ENCODE measurements at regions not wholly inside any gene's neighbourhood (a gene's known extent, or its start where the extent isn't known, plus 50 kb on each side); places are given as distances from the start of the nearest gene placed in this dataset.

- no peak for TF ChIP-seq CTCF (conservative IDR thresholded peaks at IDR 0.05 in 1 of 2, IDR thresholded peaks at IDR 0.05 in 1 of 2; ENCODE audit: low read depth in 1 of 2, low read length in 2 of 2)
- no peak for TF ChIP-seq EZH2 (IDR thresholded peaks at IDR 0.05; ENCODE audit: low read length, missing control alignments)
Measured at GRCh38 chr4:130545596-130545995, 1449.6 kb downstream of the C4orf33 start.

Data from fibroblast of lung (primary cell).